Esophagus squamous epithelium (tissue), 5 donors: ENCODE measurements at regions not wholly inside any gene's neighbourhood (a gene's known extent, or its start where the extent isn't known, plus 50 kb on each side); places are given as distances from the start of the nearest gene placed in this dataset.
"Not testable (repeated sequence)": the region's sequence is repeated elsewhere in the genome, so short reads cannot be mapped to it uniquely, and the experiment has no call there.

Source experiments
- DNase-seq: peaks from one replicate; lab custom pipeline; 2025; lab: John Stamatoyannopoulos, UW
- H3K27ac ChIP-seq, 4 donors: fragments of 200-600 bp; sonication (generic); one replicate each; pipeline ENCODE4 v1.5.1; 2016 to 2019; ENCODE audit warnings: mild to moderate bottlenecking in 1 of 4
- H3K27me3 ChIP-seq, 4 donors: fragments of 200-600 bp; sonication (generic); 1 replicate in 3 of 4; 2 replicates in 1 of 4; pipeline versions ENCODE4 v1.5.1 to v1.6.0; 2017 to 2021; ENCODE audit warnings: antibody characterized with exemption in 1 of 4
- H3K36me3 ChIP-seq, 3 donors: fragments of 200-600 bp; sonication (generic); one replicate each; pipeline ENCODE4 v1.5.1; 2016 to 2019
- H3K4me1 ChIP-seq, 3 donors: fragments of 200-600 bp; sonication (generic); one replicate each; pipeline ENCODE4 v1.5.1; 2017 to 2019
- H3K4me3 ChIP-seq, 4 donors: fragments of 200-600 bp; sonication (generic); 1 replicate in 3 of 4; 2 replicates in 1 of 4; pipeline ENCODE4 v1.5.1; 2016 to 2019; ENCODE audit warnings: mild to moderate bottlenecking in 2 of 4, moderate library complexity in 1 of 4
- H3K9me3 ChIP-seq, 3 donors: fragments of 200-600 bp; sonication (generic); one replicate each; pipeline ENCODE4 v1.5.1; 2016 to 2019
- CTCF ChIP-seq, 6 experiments: fragments of 450-650 bp in 4 of 6; fragments of 200-600 bp in 2 of 6; sonication (generic) in 2 of 6; IDR thresholded peaks; one replicate each; pipeline ENCODE4 v1.5.1; 2016 to 2019; ENCODE audit warnings: antibody characterized with exemption in 6 of 6, mild to moderate bottlenecking in 4 of 6, moderate library complexity in 4 of 6
- POLR2A ChIP-seq, 4 donors: fragments of 450-650 bp; IDR thresholded peaks; one replicate each; pipeline ENCODE4 v1.6.1; 2017; ENCODE audit warnings: antibody characterized with exemption in 4 of 4, mild to moderate bottlenecking in 4 of 4, moderate library complexity in 3 of 4
- WGBS, 2 donors: methylation state at CpG; one replicate each; pipeline ENCODE4 v1.1.5; 2018; 5-methylcytosine and 5-hydroxymethylcytosine counted together
- intact Hi-C: fragments of 100-400 bp; cut with DNase I; formaldehyde crosslinking; loops from one replicate; pipeline ENCODE4 v1.15.0; 2022
- donor health status: DM: yes; HTN: yes; CAD: no.

GRCh38 chr1:181936269-181936668, 125.2 kb downstream of the ZNF648 start:
- H3K36me3 ChIP-seq: no peaks in the 10 kb centered on the region
- DNase-seq: no peak
- H3K27ac ChIP-seq: no peak overlapping the region
- H3K9me3 ChIP-seq: no peaks in the 10 kb centered on the region
- TF ChIP-seq CTCF (IDR thresholded peaks at IDR 0.05) (no peak), POLR2A (IDR thresholded peaks at IDR 0.05) (no peak)
- H3K4me1 ChIP-seq: no peaks in the 10 kb centered on the region
- WGBS, 2 donors: 94% methylated on average over 2 of the region's 2 CpGs; no CpG with 5 or more reads in 1 of the 2 donors
- no peaks in the 10 kb centered on the region for H3K27me3 ChIP-seq
- no peak overlapping the region for H3K4me3 ChIP-seq
- intact Hi-C loops: no loop called here

GRCh38 chr1:181931873-181932272, 129.6 kb downstream of the ZNF648 start:
- no peaks in the 10 kb centered on the region for H3K36me3 ChIP-seq
- no peak for DNase-seq
- no peaks in the 10 kb centered on the region for H3K4me1 ChIP-seq
- TF ChIP-seq CTCF (IDR thresholded peaks at IDR 0.05) (no peak), POLR2A (IDR thresholded peaks at IDR 0.05) (no peak)
- intact Hi-C loops: no loop called here
- H3K27me3 ChIP-seq: peaks cover 0 to 8% (median 0%) of the 10 kb centered on the region in 4 donors
- no peak overlapping the region for H3K27ac ChIP-seq
- H3K9me3 ChIP-seq: no peaks in the 10 kb centered on the region
- no peak overlapping the region for H3K4me3 ChIP-seq
- 77 to 80% methylated on average over 2 of the region's 2 CpGs for WGBS, 2 donors

- intact Hi-C loops: no loop called here
- 21 to 69% methylated on average over 2 of the region's 2 CpGs for WGBS, 2 donors
Observed at GRCh38 chr1:181930187-181930586, 131.3 kb downstream of the ZNF648 start.

DNA sequence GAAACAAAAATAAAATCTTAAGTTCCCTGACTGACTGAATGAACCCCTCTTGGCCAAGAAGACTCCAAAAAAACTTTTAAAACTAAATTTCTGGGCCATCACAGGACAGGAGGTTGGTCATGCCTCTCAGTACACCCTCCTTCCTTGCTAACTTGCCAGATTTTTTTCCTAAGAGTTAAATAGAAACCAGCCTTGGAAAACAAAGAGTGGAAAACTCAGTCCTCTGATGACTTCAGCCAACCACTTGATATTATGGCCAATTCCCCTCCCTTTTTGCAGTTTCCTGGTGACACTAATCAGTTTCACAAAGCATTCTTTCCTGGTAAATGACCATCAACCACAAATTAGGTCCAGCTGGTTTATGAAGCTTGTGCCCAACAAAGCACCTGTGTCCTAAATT, 134.8 kb downstream of the ZNF648 start:
- no peak for TF ChIP-seq CTCF (IDR thresholded peaks at IDR 0.05)
- no peak for TF ChIP-seq POLR2A (IDR thresholded peaks at IDR 0.05)

More at GRCh38 chr1:181930187-181930586, 131.3 kb downstream of the ZNF648 start:
- no peaks in the 10 kb centered on the region for H3K4me1 ChIP-seq
- no peaks in the 10 kb centered on the region for H3K9me3 ChIP-seq
- no peaks in the 10 kb centered on the region for H3K36me3 ChIP-seq
- H3K27me3 ChIP-seq: peaks cover 0 to 8% (median 0%) of the 10 kb centered on the region in 4 donors
- no peak overlapping the region for H3K27ac ChIP-seq
- no peak for TF ChIP-seq POLR2A (IDR thresholded peaks at IDR 0.05)
- TF ChIP-seq CTCF (IDR thresholded peaks at IDR 0.05): no peak
- no peak for DNase-seq
- H3K4me3 ChIP-seq: no peak overlapping the region

GRCh38 chr1:181924034-181924433, 137.5 kb downstream of the ZNF648 start:
- H3K27ac ChIP-seq, DNase-seq, H3K36me3 ChIP-seq, H3K9me3 ChIP-seq, H3K4me1 ChIP-seq, H3K4me3 ChIP-seq, intact Hi-C loops, H3K27me3 ChIP-seq: not testable (repeated sequence)
- whole genome bisulfite sequencing, 2 donors: 85 to 87% methylated on average over 2 of the region's 2 CpGs

More for the DNA sequence above, 134.8 kb downstream of the ZNF648 start:
- Histone ChIP-seq H3K4me3 (no peak overlapping the region), H3K4me1 (no peaks in the 10 kb centered on the region), H3K9me3 (no peaks in the 10 kb centered on the region), H3K27me3 (peaks cover 0 to 8% (median 0%) of the 10 kb centered on the region in 4 donors), H3K36me3 (no peaks in the 10 kb centered on the region), H3K27ac (no peak overlapping the region)
- no peak for DNase-seq
- intact Hi-C loops: no loop called here

- TF ChIP-seq POLR2A (IDR thresholded peaks at IDR 0.05): no peak
- no peak for TF ChIP-seq CTCF (IDR thresholded peaks at IDR 0.05)
- no peak for DNase-seq
- WGBS, 2 donors: 80 to 88% methylated on average over 1 of the region's 1 CpG
- Histone ChIP-seq H3K4me1 (no peaks in the 10 kb centered on the region), H3K4me3 (no peak overlapping the region), H3K36me3 (no peaks in the 10 kb centered on the region), H3K9me3 (no peaks in the 10 kb centered on the region), H3K27me3 (peaks cover 0 to 12% (median 0%) of the 10 kb centered on the region in 4 donors), H3K27ac (no peak overlapping the region)
- intact Hi-C loops: no loop called here
Observed at GRCh38 chr1:181919542-181919941, 142.0 kb downstream of the ZNF648 start.
